Heart left ventricle (tissue), 13 donors: ENCODE measurements at regions not wholly inside any gene's neighbourhood (a gene's known extent, or its start where the extent isn't known, plus 50 kb on each side); places are given as distances from the start of the nearest gene placed in this dataset.

Experiments
- POLR2A ChIP-seq, 2 donors: fragments of 450-650 bp; IDR thresholded peaks; one replicate each; pipeline ENCODE4 v1.6.1; 2017; ENCODE audit warnings: antibody characterized with exemption in 2 of 2, mild to moderate bottlenecking in 2 of 2, moderate library complexity in 2 of 2
- TF ChIP-seq, protein P1 (sequence below), 12 donors: fragments of 200-600 bp; sonication (generic) in 4 of 12; IDR thresholded peaks; one replicate each; pipeline versions ENCODE4 v1.5.0 to v1.8.0; 2018 to 2022; ENCODE audit warnings: antibody characterized with exemption in 12 of 12, mild to moderate bottlenecking in 5 of 12
- donor health status: ischemic (EF 13 %, LVEDD 7.1; RV severe dilation, severe dysfunction).
- donor health status: DM: no; HTN: yes; CAD: no.
- donor health status: DM: no; HTN: no; CAD: no.
- donor health status: ischemic (EF 25% LVEDD 6.9; RV normal size, moderate dysfunction).
- donor health status: ischemic (EF 25% LVEDD 5.7; RV mildly dilated, moderate dysfunction).
- donor health status: ischemic (EF 35%, LVEDD 5.7; RV mildly dilated, moderate dysfunction).
- donor health status: nonischemic (EF 11% LVEDD 7.7; RV severe dilation, severe dysfunction).
- donor health status: DM: yes; HTN: yes; CAD: no.
- donor health status: PGD.
- donor health status: ischemic (EF 29% LVEDD 5.4; RV normal size, mild dysfunction).
- donor health status: nonischemic (EF 23%, LVEDD 6.1; RV moderate dilation, normal function).

DNA sequence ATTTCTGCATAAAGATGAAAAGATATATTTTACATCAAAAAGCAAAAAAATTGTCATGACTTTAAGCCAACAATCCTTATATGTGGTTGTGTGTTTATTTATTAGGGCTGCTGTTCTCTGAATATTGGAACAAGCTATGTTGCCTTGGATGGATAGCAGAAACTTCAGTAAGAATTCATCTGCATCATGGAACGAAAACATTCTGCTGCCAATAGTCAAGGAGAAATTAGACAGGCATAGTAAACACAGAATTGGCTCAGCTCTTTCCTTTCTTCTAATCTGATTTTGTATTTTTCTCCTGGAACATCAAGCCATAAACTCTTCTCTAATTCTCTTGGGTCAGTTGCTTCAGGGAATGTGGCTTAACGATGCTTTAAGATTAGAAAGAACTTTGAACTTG, 1257.0 kb downstream of the NLGN4X start:
- TF ChIP-seq, protein P1, sequence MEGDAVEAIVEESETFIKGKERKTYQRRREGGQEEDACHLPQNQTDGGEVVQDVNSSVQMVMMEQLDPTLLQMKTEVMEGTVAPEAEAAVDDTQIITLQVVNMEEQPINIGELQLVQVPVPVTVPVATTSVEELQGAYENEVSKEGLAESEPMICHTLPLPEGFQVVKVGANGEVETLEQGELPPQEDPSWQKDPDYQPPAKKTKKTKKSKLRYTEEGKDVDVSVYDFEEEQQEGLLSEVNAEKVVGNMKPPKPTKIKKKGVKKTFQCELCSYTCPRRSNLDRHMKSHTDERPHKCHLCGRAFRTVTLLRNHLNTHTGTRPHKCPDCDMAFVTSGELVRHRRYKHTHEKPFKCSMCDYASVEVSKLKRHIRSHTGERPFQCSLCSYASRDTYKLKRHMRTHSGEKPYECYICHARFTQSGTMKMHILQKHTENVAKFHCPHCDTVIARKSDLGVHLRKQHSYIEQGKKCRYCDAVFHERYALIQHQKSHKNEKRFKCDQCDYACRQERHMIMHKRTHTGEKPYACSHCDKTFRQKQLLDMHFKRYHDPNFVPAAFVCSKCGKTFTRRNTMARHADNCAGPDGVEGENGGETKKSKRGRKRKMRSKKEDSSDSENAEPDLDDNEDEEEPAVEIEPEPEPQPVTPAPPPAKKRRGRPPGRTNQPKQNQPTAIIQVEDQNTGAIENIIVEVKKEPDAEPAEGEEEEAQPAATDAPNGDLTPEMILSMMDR (IDR thresholded peaks at IDR 0.05) = no peak
- TF ChIP-seq POLR2A (IDR thresholded peaks at IDR 0.05) = no peak
